Nephron progenitor cell (in vitro differentiated cells): ENCODE measurements at regions not wholly inside any gene's neighbourhood (a gene's known extent, or its start where the extent isn't known, plus 50 kb on each side); places are given as distances from the start of the nearest gene placed in this dataset.

Experiments used
- DNase-seq: peaks from one replicate; pipeline ENCODE4 v3.0.0; 2021
- H3K27ac Mint-ChIP-seq: 2 replicates; pipeline ENCODE4 v1.8.0; 2021; ENCODE audit warnings: mild to moderate bottlenecking, moderate library complexity, mixed read lengths
- H3K27me3 Mint-ChIP-seq: 2 replicates; pipeline ENCODE4 v1.8.0; 2021; ENCODE audit warnings: mild to moderate bottlenecking, low read depth, mixed read lengths; ENCODE audit not compliant: poor library complexity
- H3K36me3 Mint-ChIP-seq: 2 replicates; pipeline ENCODE4 v1.8.0; 2021; ENCODE audit warnings: low read depth, mixed read lengths
- H3K4me1 Mint-ChIP-seq: 2 replicates; pipeline ENCODE4 v1.8.0; 2021; ENCODE audit warnings: mixed read lengths
- H3K4me3 Mint-ChIP-seq: 2 replicates; pipeline ENCODE4 v1.8.0; 2021; ENCODE audit warnings: mild to moderate bottlenecking, moderate library complexity, mixed read lengths
- H3K9me3 Mint-ChIP-seq: 2 replicates; pipeline ENCODE4 v1.8.0; 2021; ENCODE audit warnings: mild to moderate bottlenecking, moderate library complexity, mixed read lengths
- CTCF ChIP-seq: fragments of 200-600 bp; sonication (generic); IDR thresholded peaks from 2 replicates; pipeline ENCODE4 v1.5.0; 2021; ENCODE audit warnings: antibody characterized with exemption

GRCh38 chr5:15092801-15093200 lies 221.2 kb upstream of the ANKH start:
- peaks cover 11% of the 10 kb centered on the region for H3K27me3 Mint-ChIP-seq
- H3K9me3 Mint-ChIP-seq = peaks cover 9% of the 10 kb centered on the region
- no peaks in the 10 kb centered on the region for H3K4me1 Mint-ChIP-seq
- TF ChIP-seq CTCF = no peak
- H3K27ac Mint-ChIP-seq = no peak overlapping the region
- DNase-seq = no peak
- H3K4me3 Mint-ChIP-seq = no peak overlapping the region
- no peaks in the 10 kb centered on the region for H3K36me3 Mint-ChIP-seq

DNA sequence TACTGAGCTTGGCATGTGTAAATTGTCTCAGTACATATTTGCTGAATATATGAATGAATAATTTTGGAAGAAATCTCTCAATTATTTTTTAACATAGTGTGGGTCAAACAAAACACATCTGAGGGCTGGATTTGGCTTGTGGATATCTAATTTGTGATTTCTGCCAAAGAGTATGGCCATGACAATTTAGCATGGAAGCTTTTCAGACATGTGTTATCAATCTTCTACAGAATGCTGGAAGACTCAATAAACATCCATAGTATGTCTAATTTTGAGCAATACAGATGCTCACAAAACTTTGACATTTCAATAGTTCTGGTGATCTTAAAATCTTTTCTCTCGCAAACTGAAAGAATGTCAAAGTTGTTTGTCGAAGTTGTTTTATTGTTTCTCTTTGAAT lies 214.1 kb upstream of the ANKH start:
- Mint-ChIP-seq H3K36me3 (no peaks in the 10 kb centered on the region), H3K4me1 (no peaks in the 10 kb centered on the region), H3K4me3 (no peak overlapping the region), H3K27me3 (peaks cover 9% of the 10 kb centered on the region), H3K9me3 (peaks cover 4% of the 10 kb centered on the region), H3K27ac (no peak overlapping the region)
- no peak for TF ChIP-seq CTCF
- DNase-seq = no peak

DNA sequence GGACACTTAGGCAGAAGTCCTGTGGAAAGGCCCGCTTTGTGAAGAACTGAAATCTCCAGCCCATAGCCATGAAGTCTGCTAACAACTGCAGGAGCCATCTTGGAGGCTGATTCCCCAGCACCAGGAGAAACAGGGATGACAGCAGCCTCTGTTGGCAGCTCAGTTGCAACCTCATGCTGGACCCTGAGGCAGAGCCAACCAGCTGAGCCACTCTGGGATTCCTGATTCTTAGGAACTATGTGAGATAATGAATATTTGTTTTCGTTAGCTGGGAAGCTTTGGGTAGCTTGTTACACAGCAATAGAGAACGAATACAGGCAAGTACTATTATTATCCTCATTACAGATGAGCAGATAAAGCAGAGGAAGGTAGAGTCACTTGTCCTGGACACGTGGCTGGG lies 210.5 kb upstream of the ANKH start:
- no peaks in the 10 kb centered on the region for H3K36me3 Mint-ChIP-seq
- H3K4me1 Mint-ChIP-seq = no peaks in the 10 kb centered on the region
- H3K27me3 Mint-ChIP-seq = peaks cover 3% of the 10 kb centered on the region
- no peak for TF ChIP-seq CTCF
- DNase-seq = no peak
- peaks cover 4% of the 10 kb centered on the region for H3K9me3 Mint-ChIP-seq
- H3K4me3 Mint-ChIP-seq = no peak overlapping the region
- no peak overlapping the region for H3K27ac Mint-ChIP-seq

- DNase-seq = no peak
- Mint-ChIP-seq H3K4me1 (no peaks in the 10 kb centered on the region), H3K4me3 (no peak overlapping the region), H3K36me3 (no peaks in the 10 kb centered on the region), H3K27ac (no peak overlapping the region), H3K9me3 (peaks cover 4% of the 10 kb centered on the region), H3K27me3 (peaks cover 3% of the 10 kb centered on the region)
- TF ChIP-seq CTCF = no peak
Measured at GRCh38 chr5:15080219-15080618, 208.6 kb upstream of the ANKH start.

DNA sequence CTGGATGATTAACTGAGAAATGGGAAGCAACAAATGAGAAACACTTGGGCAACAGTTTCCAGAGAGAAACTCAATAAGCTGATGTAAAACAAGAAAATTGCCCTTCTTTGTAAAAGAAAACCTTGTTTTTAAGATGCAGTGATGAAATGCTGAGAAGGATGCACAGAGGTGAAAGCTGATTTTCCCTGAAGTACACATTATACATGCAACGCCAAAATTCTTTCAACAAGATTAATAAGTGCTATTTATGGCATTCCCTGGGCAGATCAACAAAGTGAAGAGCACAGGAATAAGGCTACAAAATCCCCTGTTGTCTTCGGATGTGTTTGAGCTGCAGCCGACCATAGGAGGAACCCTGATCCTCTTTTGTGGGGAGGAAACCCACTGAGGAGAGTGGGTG lies 208.0 kb upstream of the ANKH start:
- Mint-ChIP-seq H3K27me3 (peaks cover 3% of the 10 kb centered on the region), H3K9me3 (peaks cover 4% of the 10 kb centered on the region), H3K36me3 (no peaks in the 10 kb centered on the region), H3K4me1 (no peaks in the 10 kb centered on the region), H3K4me3 (no peak overlapping the region), H3K27ac (no peak overlapping the region)
- TF ChIP-seq CTCF = no peak
- DNase-seq = no peak

DNA sequence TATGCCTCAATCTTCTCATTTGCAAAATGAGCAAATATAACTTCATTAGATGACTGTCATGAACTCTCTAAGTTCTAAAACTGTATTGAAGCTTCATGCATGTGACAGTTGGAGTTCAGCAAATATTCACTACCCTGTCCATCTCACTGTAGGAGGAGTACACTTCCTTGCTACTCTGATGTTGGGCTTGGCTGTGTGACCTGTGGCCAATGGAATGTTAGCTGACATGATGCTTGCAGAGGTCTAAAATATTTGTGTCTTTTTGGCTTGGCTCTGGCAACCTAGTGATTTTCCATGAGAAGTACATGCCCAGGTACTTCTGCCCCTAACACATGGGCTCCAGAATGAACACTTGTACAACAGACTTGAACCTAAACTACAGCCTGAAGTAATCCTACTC lies 203.1 kb upstream of the ANKH start:
- no peak overlapping the region for H3K27ac Mint-ChIP-seq
- no peak for TF ChIP-seq CTCF
- no peak for DNase-seq
- H3K4me3 Mint-ChIP-seq = no peak overlapping the region
- no peaks in the 10 kb centered on the region for H3K36me3 Mint-ChIP-seq
- H3K9me3 Mint-ChIP-seq = no peaks in the 10 kb centered on the region
- H3K27me3 Mint-ChIP-seq = peaks cover 3% of the 10 kb centered on the region
- no peaks in the 10 kb centered on the region for H3K4me1 Mint-ChIP-seq
